GM18867 (cell line): ENCODE measurements at regions not wholly inside any gene's neighbourhood (a gene's known extent, or its start where the extent isn't known, plus 50 kb on each side); places are given as distances from the start of the nearest gene placed in this dataset.
A peak's percentile ranks its signal among the peaks of the same experiment; 100 is the strongest.

Experiments used
- ATAC-seq: cut with Tn5 transposase; IDR thresholded peaks from one replicate; pipeline ENCODE4 v1.9.1; 2021; ENCODE audit warnings: mild to moderate bottlenecking, moderate library complexity; ENCODE audit not compliant: unreplicated experiment

DNA sequence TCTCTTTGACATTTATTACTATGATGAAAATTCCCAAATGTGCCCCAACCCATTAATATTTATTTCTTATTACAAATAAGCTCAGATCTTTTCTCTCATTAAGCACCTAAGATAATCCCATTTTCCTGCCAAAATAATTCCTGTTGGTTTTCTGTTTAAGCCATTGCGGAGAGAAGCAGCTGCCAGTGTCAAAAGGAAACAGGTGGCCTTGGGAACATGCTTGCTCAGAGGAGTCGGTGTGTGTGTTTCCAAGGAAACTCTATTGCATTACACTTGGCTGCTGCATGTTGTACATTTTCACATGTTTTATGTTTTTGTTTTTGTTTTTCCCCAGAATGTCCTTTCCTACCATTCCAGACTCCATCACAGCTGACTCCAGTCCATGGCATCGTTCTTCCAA lies 56.4 kb downstream of the CD24 start:
- no peak for ATAC-seq

DNA sequence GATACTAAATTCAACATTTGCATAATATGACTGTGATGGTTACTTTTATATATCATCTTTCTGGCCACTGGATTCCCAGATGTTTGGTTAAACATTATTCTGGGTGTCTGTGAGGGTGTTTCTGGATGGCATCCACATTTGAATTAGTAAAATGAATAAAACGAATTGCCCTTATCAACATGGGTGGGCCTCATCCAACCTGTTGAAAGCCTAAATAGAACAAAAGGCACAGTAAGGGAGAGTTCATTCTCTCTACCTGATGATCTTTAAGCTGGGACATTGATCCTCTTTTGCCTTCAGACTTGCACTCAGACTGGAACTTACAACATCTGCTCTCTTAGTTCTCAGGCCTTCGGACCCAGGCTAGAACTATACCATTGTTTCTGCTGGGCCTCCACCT lies 57.6 kb downstream of the CD24 start:
- ATAC-seq = no peak

DNA sequence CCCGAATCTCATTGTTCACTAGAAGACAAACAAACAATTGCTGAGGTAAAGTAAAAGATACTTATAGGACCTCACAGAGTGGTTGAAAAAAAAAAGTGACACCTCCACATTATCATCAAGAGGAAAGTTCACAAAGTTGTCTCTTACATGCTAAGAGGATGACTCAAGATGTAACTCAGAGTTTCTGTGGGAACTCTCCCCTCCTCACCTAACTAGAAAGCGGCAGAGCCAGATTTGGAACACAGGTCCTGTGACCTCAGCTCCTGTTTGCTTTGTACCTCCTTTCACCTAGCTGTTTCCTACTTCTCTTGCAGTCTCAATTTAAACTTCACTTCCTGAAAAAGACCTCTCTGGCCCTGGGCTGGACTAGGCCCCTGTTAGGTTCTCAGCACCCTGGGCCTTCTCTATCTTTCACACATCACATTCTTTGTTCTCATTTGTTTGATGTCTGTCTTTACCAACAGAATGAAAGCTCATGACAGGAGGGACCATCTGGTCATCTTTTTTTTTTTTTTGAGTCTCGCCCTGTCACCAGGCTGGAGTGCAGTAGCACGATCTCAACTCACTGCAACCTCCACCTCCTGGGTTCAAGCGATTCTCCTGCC lies 60.8 kb downstream of the CD24 start:
- peak; percentile 67 for ATAC-seq

DNA sequence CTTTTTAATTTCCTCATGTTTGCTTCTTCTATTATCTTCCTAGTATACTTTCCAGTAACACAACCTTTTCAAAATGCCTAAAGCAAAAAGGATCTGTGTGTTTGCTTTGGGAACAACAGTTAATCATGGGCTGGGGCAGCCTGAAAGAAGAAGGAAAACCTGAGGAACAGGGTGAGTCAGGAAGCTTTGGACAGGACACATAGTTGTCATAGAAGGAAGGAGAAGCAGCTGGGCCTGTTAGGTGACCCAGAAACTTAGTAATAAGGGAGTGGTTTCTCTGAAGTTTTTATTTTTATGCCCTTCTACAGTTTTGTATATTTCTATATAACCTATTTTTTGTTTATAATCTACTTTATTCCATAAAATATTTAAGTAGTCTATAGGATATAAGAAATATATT lies 61.4 kb downstream of the CD24 start:
- ATAC-seq = no peak

DNA sequence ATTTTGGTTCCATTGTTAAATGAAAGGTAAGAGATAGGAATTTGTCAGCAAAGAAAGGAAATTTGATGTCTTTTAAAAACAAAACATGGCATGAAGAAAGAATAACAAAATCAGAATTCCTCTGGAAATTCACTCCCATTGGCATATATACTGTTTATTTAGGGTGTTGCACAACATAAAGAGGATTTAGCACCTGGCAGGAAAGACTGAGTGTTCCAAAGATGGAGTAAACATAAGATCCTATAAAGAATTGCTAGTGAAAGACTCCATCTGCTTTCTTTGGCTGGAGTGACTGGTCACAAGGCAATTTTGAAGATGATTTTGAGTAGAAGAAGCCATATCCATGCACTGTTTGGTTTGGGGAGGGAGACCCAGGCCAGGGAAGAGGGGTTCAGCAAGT lies 62.4 kb downstream of the CD24 start:
- no peak for ATAC-seq

DNA sequence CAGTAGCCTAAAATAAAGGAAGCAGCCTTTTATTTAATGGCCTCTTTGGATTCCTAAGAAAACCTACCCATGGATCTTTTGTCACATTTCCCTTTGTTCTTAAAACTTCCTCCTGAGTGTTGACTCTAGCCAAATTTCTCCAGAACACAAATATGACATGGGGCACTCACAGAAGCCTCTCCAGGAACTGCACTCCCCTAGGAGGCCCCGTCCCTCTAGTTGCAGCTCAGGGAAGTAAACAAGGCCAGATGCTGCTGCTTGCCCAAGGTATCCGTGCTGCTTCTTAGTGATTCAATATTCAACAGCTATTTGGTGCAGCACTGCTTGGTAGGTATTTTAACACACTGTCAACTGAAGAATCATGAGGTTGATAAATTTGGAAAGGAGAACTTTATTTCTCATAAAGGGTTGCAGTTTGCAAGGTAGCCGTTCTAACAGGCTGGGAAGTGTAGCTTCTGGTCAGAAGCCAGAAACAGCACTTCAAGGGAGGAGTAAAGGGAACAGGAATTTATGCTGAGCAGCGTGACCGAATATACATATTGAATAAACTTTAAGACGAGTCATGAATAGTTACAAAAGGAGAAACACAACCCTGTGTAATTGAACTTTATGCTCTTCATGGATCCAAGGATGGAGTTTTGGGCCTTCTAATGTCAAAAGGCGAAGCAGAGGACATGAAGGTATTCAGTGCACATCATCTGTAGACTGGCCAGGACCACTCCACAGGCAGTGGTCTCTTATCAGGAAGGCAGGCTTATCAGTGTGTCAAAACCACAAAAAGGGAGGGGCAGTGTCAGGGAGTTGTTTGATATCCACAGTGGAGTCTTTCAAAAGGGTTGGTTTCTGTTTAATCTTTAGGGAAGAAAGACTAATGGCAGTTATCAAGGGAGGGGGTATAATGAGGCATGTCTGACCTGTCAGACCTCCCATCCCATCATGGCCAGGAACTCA lies 63.3 kb downstream of the CD24 start:
- no peak for ATAC-seq

DNA sequence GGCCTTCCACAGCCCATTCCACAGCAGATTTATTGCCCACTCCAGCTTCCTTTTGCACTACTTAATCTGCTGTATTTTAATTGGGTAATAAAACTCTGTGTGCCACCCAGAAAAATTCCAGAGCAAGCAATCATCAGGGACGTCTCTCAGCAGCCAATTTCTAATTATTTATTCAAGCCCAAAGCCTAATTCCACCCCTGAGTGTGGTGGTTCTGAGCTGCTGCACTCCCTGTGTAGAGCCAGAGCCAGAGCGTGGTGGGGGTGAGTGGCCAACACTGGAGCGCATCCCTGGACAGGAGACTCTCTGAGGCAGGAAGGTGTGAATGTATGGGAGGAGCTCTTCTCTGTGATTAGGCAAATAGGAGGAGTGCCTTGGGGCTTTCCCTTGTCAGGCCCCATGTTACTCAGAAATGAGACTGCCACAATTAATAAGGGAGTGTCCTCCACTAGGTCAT lies 66.1 kb downstream of the CD24 start:
- ATAC-seq = no peak

DNA sequence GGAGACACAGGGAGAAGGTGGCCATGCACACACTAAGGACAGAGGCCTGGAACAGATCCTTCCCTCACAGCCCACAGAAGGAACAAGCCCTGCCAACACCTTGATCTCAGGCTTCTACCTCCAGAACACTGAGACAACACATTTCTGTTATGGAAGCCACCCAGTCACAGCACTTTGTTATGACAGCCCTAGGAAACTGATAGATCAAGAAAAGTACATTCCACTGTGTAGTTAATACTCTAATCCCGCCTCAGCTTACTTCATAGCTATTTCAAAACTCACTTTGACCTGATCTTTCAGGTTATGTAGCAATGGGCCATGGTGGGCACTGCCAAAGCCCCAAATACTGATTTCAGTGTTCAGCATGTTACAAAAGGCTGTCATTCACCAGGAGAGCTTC lies 66.8 kb downstream of the CD24 start:
- ATAC-seq = no peak

DNA sequence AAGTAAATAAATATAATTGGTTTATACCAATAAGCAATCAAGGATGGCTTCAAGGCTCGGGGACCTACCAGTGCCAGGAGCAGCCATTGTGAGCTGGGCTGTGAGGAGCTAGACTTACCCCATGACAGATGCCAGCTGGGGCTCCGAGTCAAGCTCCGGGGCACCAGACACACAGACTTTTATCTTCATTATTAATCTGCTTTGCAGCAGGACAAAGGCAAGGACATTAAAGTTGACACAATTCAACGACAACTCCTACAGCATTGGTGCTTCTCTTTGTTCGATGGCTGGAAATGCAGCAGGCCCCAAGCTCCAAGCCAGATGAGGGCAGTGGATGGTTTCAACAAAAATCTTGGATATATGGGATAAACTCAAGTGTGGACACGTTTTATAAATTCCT lies 68.3 kb downstream of the CD24 start:
- no peak for ATAC-seq

DNA sequence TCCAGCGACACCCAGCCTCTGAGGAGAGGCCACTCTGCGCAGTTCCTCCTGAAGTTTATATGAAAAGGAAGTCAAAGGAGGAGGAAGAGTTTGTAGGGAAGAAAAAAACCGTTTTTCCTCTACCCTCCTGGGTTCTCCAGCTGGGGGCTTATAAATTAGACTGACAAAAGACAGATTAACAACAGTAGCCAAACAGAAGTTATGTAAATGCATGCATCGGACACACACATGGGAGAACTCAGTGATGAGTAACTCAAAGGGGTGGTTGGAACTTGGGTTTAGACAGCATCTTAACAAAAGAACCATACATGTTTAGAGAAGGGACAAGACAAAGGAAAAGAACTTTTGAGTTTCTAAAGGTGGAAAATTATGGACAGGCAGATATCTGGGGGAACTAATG lies 71.2 kb downstream of the CD24 start:
- no peak for ATAC-seq

DNA sequence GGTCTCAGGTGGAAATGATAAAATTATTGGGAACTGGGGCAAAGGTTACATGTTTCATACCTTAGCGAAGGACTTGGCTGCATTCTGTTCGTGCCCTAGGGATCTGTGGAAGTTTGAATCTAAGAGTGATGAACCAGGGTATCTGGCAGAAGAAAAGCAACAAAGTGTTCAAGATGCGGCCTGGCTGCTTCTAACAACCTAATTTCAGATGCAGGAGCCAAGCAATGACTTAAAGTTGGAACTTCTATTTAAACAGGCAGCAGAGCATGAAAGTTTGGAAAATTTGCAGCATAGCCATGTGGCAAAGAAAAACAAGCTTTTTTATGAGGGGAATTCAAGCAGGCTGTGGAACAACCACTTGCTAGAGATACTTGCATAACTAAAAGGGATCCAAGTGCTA lies 73.5 kb downstream of the CD24 start:
- ATAC-seq = no peak

DNA sequence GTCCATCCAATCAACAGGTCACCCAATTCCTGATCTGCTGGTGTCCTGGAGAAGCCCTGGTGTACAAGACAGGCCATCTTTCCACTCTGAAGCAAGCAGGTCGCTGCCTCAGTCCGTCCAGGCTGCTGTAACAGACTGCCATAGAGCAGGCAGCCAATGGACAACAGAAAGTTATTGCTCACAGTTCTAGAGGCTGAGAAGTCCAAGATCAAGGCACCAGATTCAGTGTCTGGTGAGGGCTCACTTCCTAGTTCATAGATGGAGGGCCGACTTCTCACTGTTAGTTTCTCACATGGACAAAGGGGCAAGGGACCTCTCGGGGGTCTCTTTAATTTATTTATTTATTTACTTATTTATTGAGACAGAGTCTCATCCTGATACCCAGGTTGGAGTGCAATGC lies 74.8 kb downstream of the CD24 start:
- ATAC-seq = no peak

DNA sequence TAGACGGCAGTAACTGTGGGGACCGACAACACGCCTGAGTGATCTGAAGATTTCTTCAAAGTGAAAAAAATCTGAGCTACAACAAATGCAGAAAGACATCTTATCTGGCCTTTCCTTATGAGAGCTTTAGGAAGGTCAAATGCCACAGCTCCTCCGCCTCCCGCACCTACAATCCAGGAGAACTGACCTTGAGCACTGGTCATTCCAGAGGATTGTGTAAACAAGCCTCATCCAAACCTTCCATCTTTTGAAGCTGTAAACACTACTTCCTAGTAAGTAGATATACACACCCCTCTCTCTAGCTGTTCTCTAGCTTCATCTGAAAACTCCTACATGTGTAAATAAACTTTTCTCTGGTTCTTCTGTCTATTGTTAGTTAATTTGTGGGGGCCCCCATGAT lies 76.9 kb downstream of the CD24 start:
- ATAC-seq = no peak

DNA sequence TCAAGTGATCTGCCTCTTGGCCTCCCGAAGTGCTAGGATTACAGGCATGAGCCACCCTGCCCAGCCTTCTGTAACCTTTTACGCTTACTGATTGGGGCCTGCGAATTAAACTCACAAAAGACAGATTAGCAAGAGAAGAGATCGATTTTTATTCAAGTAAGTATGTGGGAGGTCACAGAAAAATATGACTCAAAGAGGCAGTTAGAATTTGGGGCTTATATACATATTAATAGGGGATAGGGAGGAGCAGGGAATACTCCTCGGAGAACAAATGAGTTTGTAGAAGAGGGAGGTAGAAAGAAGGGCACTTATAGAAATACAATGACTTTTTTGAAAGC lies 78.9 kb downstream of the CD24 start:
- no peak for ATAC-seq

DNA sequence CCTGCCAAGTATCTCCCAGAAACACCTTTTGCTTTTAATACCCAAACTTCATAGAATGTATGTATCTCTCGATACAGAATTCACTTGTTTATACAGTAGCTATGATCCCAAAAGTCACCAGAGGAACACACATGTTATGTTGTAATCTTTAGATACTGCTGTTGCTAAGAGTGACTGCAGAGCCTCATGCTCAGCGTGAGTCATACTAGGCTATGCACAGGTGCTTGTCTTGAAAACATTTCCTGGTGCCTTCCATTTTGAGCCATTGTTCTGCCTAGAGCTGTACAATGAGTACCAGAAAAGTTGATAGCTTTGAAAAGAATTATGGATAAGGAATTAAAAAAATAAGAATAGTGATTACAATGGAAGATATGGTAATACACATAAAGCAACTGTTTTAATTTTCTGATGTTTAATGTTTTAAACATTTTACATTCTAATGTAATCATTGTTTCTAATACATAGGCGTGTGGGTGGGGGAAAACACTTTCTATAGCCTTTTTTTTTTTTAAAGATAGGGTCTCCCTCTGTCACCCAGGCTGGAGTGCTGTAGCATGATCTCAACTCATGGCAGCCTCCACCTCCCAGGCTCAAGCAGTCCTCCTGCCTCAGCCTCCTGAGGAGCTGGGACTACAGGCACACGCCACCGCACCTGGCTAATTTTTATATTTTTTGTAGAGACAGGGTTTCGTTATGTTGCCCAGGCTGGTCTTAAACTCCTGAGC lies 79.4 kb downstream of the CD24 start:
- ATAC-seq = no peak

DNA sequence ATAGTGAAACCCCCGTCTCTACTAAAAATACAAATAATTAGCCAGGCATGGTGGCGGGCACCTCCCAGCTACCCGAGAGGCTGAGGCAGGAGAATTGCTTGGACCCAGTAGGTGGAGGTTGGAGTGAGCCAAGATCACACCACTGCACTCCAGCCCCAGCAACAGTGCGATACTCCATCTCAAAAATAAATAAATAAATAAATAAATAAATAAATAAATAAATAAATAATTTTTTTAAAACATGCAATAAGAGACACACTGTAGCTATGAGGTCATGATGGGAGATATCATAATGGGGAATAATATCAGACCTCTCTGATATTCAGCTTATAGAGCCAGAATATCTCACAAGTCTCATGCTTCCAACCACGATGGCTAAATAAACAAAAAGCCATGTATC lies 82.3 kb downstream of the CD24 start:
- ATAC-seq = no peak

DNA sequence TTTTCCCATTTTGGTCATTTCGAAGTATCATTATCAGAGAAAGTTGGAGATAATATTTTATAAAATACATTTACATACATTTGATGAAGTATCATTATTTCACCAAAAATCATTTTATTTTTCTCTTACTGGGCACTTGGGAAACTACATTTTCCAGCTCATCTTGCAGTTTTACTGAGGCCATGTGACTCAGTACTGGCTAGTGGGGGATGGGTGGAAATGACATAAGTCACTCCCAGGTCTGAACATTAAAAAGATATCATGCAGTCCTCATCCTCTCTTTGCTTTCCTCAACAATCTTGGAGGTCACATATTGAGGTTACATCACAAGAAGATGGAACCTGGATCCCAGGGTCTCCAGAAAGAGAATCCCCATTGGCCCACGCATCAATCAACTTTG lies 84.1 kb downstream of the CD24 start:
- ATAC-seq = no peak

DNA sequence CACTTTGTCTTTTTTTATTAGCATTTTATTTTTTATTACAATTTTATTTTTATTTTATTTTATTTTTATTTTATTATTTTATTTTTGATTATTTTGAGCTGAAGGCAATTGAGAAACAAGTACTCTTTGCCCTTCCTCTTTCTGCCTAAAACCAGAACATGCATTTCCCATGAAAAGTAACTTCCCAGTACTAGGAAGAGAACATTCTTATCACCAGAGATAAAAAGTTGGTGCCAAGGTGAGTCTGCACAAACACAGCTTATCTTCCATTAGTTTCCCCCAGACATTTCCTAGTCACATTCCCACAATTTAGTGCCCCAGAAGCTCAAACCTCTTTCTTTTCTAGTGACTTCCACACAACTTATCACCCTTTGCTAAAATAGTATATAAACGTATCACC lies 84.8 kb downstream of the CD24 start:
- ATAC-seq = no peak

DNA sequence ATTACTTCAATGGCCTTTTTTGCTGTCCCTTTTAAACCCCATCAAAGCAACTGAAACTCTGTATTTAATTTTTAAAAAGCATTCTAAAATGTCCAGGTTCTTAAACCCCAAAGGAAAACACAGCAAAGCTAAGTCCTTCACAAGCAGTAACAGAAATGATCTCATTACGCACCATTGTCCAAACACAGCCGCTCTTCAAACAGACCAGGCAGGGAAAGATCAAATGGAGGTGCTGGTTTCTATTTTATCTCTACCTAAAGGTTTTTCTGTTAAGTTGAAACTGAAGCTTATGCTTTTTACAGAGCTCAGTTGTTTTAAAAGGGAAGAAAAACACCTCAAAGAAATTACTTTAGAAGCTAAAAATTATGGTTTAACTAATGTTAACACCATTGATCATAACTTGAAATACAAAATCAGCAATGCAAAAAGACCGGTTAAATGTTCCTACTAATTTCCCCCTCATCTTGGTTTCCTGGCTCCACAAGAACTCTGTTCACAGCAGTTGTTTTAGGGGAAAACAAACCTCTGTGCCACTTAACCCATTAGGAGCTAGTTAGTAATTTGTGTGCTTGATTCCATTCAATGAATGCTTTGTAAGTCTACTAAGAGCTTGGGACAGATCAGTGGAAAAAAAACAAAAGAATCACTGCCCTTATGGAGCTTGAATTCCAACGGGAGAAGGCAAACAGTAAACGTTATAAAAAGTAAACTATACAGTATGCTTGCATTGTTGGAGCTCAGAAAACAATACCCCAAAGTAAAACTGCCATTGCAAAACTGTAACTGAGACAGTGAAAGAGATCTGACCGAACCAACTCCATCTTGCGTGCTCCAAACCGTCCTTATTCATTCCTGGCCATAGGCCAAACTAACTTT lies 87.4 kb downstream of the CD24 start:
- ATAC-seq = no peak

DNA sequence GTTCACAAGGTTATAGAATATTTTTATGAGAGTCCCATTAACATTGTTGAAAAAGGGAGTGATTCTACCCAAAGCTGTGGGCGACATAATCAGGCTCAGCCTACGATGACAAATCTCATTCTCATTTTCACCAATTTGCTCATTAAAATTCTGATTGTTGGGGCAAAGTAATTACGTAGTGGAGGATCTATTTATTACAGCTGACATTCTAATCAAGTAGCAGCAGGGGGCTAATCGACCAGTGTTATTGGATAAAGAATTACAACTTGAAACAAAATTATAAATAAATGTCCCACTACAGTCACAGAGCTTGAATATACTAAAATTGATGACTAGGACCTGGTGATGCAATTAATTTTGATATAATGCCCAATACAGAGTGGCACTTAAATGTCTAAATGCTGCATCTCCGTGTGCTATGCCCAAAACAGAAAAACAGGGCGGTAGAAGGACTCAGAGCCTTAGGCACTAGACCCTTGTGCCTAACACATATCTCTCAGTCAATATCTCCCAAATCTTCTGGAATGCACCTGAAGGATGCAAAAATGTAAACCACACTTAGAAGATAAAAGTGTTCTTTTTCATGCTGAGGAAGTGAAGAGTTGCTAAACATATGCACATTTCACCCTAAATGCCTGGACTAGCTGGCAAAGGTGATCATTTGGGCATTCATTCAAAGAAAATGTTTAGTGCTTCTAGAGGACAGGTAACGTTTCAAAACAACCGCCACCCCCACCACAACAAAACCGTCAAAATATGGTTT lies 88.3 kb downstream of the CD24 start:
- no peak for ATAC-seq
